ENCODE measurements at regions not wholly inside any gene's neighbourhood (a gene's known extent, or its start where the extent isn't known, plus 50 kb on each side); places are given as distances from the start of the nearest gene placed in this dataset.
A peak's percentile ranks its signal among the peaks of the same experiment; 100 is the strongest.

GRCh38 chr18:6609666-6610264 lies 119.8 kb upstream of the ARHGAP28 start:
- H3K79me2 ChIP-seq (ENCODE audit: control insufficient read depth, insufficient read depth, low read length) = no peaks in the 10 kb centered on the region
- DNase-seq (ENCODE audit: low read depth, low spot score) (no peak), FAIRE-seq (no peak)
- no peaks in the 10 kb centered on the region for H3K9me1 ChIP-seq (ENCODE audit: control insufficient read depth, extremely low read depth, insufficient read depth, low read length)
- H3K9me3 ChIP-seq (ENCODE audit: control insufficient read depth, low read depth, low read length) = no peaks in the 10 kb centered on the region
- H4K20me1 ChIP-seq (ENCODE audit: control insufficient read depth, extremely low read depth, insufficient read depth, low read length) = no peaks in the 10 kb centered on the region
- H3K27me3 ChIP-seq (ENCODE audit: control insufficient read depth, extremely low read depth, insufficient read depth, low read length) = peaks cover 4% of the 10 kb centered on the region
- no peak overlapping the region for H3K27ac ChIP-seq (ENCODE audit: control insufficient read depth, insufficient read depth, low read length)
- dilution Hi-C loops (cut with MboI; ENCODE audit: extremely low pct_ligation_motif_present, low sequenced_read_pairs) = no loop called here
- H2AFZ ChIP-seq (ENCODE audit: control insufficient read depth, low read length) = no peak overlapping the region
- no peak overlapping the region for H3K4me3 ChIP-seq (ENCODE audit: control insufficient read depth in 2 of 3, extremely low read depth in 1 of 3, insufficient read depth in 2 of 3, low read depth in 1 of 3, low read length in 3 of 3)
- H3K4me1 ChIP-seq (ENCODE audit: control insufficient read depth, extremely low read depth, insufficient read depth, low read length) = peaks cover 12% of the 10 kb centered on the region
- no peak overlapping the region for H3K4me2 ChIP-seq (ENCODE audit: control insufficient read depth, extremely low read depth, insufficient read depth, low read depth, low read length)
- TF ChIP-seq EZH2 (IDR thresholded peaks at IDR 0.05; ENCODE audit: low read length) (no peak), CTCF (optimal IDR thresholded peaks at IDR 0.05 in 1 of 3, IDR thresholded peaks at IDR 0.05 in 1 of 3, conservative IDR thresholded peaks at IDR 0.05 in 1 of 3; ENCODE audit: extremely low read depth in 1 of 3, insufficient read depth in 2 of 3, low read length in 3 of 3) (no peak)
- no peak overlapping the region for H3K9ac ChIP-seq (ENCODE audit: control insufficient read depth, extremely low read depth, insufficient read depth, low read length)
- no peaks in the 10 kb centered on the region for H3K36me3 ChIP-seq (ENCODE audit: control insufficient read depth in 2 of 2, extremely low read depth in 1 of 2, insufficient read depth in 2 of 2, low read length in 2 of 2)

GRCh38 chr18:6610466-6610865 lies 119.0 kb upstream of the ARHGAP28 start:
- FAIRE-seq (no peak), DNase-seq (ENCODE audit: low read depth, low spot score) (no peak)
- Histone ChIP-seq H2AFZ (ENCODE audit: control insufficient read depth, low read length) (no peak overlapping the region), H3K4me1 (ENCODE audit: control insufficient read depth, extremely low read depth, insufficient read depth, low read length) (peaks cover 17% of the 10 kb centered on the region), H3K9me1 (ENCODE audit: control insufficient read depth, extremely low read depth, insufficient read depth, low read length) (no peaks in the 10 kb centered on the region), H3K9me3 (ENCODE audit: control insufficient read depth, low read depth, low read length) (no peaks in the 10 kb centered on the region), H3K27me3 (ENCODE audit: control insufficient read depth, extremely low read depth, insufficient read depth, low read length) (peaks cover 4% of the 10 kb centered on the region), H3K4me2 (ENCODE audit: control insufficient read depth, extremely low read depth, insufficient read depth, low read depth, low read length) (peak overlapping the region; percentile 39), H4K20me1 (ENCODE audit: control insufficient read depth, extremely low read depth, insufficient read depth, low read length) (no peaks in the 10 kb centered on the region), H3K79me2 (ENCODE audit: control insufficient read depth, insufficient read depth, low read length) (no peaks in the 10 kb centered on the region), H3K9ac (ENCODE audit: control insufficient read depth, extremely low read depth, insufficient read depth, low read length) (no peak overlapping the region), H3K4me3 (ENCODE audit: control insufficient read depth in 2 of 3, extremely low read depth in 1 of 3, insufficient read depth in 2 of 3, low read depth in 1 of 3, low read length in 3 of 3) (no peak overlapping the region), H3K27ac (ENCODE audit: control insufficient read depth, insufficient read depth, low read length) (no peak overlapping the region), H3K36me3 (ENCODE audit: control insufficient read depth in 2 of 2, extremely low read depth in 1 of 2, insufficient read depth in 2 of 2, low read length in 2 of 2) (no peaks in the 10 kb centered on the region)
- no peak for TF ChIP-seq CTCF (optimal IDR thresholded peaks at IDR 0.05 in 1 of 3, IDR thresholded peaks at IDR 0.05 in 1 of 3, conservative IDR thresholded peaks at IDR 0.05 in 1 of 3; ENCODE audit: extremely low read depth in 1 of 3, insufficient read depth in 2 of 3, low read length in 3 of 3)
- no peak for TF ChIP-seq EZH2 (IDR thresholded peaks at IDR 0.05; ENCODE audit: low read length)
- dilution Hi-C loops (cut with MboI; ENCODE audit: extremely low pct_ligation_motif_present, low sequenced_read_pairs) = no loop called here
